D721Med (cell line): ENCODE measurements at regions not wholly inside any gene's neighbourhood (a gene's known extent, or its start where the extent isn't known, plus 50 kb on each side); places are given as distances from the start of the nearest gene placed in this dataset.

Experiments used
- DNase-seq: peaks from one replicate; pipeline ENCODE4 v3.0.0; 2011; ENCODE audit warnings: low spot score; ENCODE audit not compliant: insufficient read length
- FAIRE-seq: peaks from 2 replicates; lab custom pipeline; 2011; peaks lifted over from hg19 to GRCh38; lab: Jason Lieb, UNC
- CTCF ChIP-seq: IDR thresholded peaks from 2 replicates; pipeline ENCODE4 v1.5.1; 2012; ENCODE audit warnings: mild to moderate bottlenecking, control low read depth; ENCODE audit not compliant: insufficient read depth; ENCODE audit errors: missing control alignments

DNA sequence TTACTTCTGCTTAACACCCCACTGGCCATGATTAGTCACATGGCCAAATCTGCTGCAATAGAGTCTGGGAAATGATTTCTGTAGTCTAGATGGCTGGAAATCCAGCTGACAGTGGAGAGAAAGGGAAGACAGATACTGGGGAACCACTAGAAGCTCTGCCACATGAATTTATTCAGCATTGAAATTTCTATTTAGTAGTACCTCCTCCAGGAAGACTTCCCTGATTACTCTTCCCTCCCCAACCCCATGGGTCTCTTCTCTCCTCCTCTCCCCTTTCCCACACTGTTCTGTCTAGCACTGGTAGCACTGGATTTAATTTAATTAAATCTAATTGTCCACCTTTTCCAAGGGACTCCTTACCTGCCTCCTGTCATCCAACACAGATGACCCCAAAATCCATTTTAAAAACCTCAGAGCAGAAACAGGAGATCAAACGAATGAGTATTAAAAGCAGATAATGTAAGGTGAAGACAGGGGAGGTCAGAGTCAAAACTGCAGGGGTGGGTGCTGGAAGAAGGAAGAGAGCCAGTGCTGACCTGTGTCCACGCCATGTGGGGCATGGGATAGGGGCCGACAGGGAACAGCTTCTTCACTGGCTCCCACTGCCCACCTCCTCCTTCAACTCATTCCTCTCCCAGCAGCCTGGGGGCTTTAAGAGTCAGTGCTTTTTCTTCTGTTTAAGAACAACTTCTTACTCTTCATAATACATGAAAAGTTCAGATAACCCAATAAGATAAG is 169.2 kb upstream of the HS6ST1 start:
- FAIRE-seq = no peak
- DNase-seq = no peak
- no peak for TF ChIP-seq CTCF

DNA sequence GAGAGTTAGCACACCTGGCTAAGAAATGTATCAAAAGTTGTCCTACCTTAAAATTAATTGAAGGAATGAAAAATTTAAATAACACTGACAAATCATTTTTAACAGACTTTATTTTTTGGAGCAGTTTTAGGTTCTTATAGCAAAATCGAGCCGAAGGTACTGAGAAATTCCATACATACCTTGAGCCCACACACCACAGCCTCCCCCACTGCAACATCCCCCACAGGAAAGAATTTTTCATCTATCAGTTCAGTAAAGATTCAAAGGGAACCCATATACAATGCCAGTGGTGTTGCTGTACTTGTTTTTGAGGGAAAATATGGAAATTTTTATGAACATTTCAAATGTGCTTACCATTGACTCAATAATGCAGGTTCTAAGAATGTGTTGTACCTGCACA is 169.8 kb upstream of the HS6ST1 start:
- DNase-seq (no peak), FAIRE-seq (no peak)
- no peak for TF ChIP-seq CTCF

DNA sequence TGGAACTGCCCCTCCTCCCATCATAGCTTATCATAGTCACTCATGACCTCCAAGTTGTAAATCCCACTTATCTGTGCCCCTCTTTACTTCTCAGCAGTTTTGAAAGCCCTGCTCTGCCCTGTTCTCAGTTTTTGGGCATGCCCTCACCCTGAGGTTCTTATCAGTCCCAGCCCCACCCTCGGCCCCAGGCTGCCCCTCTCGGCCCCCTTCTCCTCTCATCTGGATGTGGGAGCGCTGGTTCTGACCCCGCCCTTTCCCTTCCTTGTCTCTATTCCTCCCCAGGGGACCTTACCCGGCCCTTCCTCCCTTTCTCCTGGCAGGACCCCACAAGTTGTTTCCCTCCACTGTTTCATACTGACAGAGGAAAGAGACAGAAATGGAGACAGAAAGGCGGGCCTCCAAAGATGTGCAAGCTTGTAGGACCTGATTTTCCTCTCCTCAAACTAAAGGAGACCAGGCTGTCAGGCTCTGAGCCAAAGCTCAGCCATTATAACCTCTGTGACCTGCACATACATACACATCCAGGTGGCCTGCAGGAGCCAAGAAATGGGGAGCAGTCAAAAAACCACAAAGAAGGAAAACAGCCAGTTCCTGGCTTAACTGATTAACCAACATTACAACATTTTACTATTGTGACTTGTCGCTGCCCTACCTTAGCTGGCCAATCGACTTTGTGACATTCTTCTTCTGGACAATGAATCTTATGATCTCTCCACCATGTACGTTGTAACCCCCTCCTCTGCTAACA is 171.0 kb upstream of the HS6ST1 start:
- FAIRE-seq = no peak
- no peak for DNase-seq
- no peak for TF ChIP-seq CTCF

- FAIRE-seq (no peak), DNase-seq (no peak)
- TF ChIP-seq CTCF = no peak
Measured at GRCh38 chr2:128490321-128490720, 171.7 kb upstream of the HS6ST1 start.

GRCh38 chr2:128490881-128491691 is 172.4 kb upstream of the HS6ST1 start:
- DNase-seq (no peak), FAIRE-seq (no peak)
- TF ChIP-seq CTCF = no peak

- DNase-seq (no peak), FAIRE-seq (no peak)
- TF ChIP-seq CTCF = no peak
Measured at GRCh38 chr2:128491692-128492244, 173.1 kb upstream of the HS6ST1 start.
